GM18499 (cell line): ENCODE measurements at regions not wholly inside any gene's neighbourhood (a gene's known extent, or its start where the extent isn't known, plus 50 kb on each side); places are given as distances from the start of the nearest gene placed in this dataset.
"Not testable (repeated sequence)": the region's sequence is repeated elsewhere in the genome, so short reads cannot be mapped to it uniquely, and the experiment has no call there.

ENCODE experiments used
- ATAC-seq: cut with Tn5 transposase; IDR thresholded peaks from one replicate; pipeline ENCODE4 v1.9.1; 2021; ENCODE audit warnings: moderate number of reproducible peaks; ENCODE audit not compliant: insufficient read depth, unreplicated experiment

DNA sequence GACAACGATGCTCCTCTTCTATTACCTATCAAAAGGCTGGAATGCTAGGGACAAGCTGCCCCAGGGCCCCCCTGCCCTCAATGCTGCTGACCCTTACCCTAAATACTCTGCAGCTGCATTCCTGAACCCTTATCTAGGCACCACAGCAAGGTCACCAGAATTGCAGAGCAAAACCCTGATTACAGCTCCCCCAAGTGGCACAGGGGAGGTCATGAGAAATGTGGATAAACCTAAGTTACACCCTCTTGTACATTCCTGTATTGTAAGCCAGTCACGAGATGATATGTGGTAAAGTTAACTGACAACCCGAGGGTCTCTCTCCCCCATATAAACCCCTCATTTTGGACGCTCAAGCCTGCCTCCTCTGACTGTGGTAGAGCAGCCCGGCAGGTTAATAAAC, 411.8 kb upstream of the STXBP6 start:
- no peak for ATAC-seq

DNA sequence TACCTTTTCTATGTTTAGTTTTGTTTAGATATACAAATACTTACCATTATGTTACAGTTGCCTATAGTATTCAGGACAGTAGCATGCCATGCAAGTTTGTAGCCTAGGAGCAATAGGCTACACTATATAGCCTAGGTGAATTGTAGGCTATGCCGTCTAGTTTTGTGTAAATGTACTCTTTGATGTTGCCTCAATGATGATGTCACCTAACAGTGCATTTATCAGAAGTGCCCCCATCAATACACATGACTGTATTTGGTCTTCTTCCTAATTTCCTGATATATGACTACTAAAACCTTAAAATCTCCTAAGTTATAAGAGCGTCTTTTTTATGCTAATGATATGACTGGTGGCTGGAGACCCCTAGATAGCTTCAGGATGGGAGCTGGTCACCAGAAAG, 394.4 kb upstream of the STXBP6 start:
- ATAC-seq: no peak

DNA sequence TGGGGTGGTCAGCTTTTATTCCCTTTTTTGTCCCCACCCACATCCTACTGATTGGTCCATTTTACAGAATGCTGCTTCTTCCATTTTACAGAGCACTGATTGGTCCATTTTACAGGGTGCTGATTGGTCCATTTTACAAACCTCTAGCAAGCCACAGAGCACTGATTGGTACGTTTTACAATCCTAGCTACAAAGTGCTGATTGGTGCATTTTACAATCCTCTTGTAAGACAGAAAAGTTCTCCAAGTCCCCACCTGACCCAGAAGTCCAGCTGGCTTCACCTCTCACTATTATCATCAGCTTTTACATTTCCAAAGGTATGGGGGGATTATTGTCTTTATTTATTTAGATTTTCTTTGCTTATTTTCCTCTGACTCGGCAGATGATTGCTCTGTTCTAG, 390.4 kb upstream of the STXBP6 start:
- not testable (repeated sequence) for ATAC-seq

DNA sequence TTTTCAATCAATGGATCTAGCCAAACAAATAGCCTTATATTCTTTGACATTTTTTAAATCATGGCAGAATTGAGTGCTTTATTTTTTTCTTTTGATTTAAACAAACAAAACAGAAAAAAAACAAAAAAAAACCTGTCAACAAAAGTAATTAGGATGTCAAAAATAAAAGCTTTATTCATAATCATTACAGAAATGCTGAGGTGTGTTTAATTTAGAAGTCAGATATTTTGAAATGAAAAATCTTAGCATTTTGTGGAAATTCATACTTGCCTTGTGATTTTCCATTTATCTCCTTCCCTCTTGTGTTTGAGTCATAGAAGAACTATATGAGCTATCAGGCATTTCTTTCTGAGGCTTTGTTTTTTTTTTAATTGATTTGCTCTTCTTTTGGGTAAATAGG, 387.0 kb upstream of the STXBP6 start:
- ATAC-seq: no peak

DNA sequence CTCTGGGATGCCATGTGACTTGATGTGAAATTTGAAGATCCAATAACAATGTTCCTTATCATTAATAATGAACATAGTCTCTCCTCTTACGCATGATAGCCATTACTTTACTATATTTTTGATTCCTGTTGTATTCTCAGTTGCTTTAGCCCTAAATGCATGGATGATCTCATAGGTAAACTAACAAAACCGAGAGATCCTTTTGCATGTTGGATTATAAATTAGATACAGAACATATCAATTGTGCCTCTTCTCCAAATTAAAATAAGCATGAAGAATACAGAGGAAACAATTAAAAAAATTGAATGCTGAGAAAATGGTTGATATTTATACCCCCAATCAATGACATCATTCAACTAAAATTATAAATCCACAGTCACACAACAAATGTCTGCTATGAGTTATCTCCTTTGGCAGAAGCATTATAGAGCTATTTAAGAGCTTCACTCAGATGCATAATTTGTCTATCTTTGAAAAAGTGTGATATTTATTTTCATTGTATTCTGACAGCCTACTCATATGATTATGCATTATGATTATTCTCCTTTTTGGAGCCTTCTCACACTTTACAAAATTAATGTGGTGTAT, 386.4 kb upstream of the STXBP6 start:
- ATAC-seq: no peak

DNA sequence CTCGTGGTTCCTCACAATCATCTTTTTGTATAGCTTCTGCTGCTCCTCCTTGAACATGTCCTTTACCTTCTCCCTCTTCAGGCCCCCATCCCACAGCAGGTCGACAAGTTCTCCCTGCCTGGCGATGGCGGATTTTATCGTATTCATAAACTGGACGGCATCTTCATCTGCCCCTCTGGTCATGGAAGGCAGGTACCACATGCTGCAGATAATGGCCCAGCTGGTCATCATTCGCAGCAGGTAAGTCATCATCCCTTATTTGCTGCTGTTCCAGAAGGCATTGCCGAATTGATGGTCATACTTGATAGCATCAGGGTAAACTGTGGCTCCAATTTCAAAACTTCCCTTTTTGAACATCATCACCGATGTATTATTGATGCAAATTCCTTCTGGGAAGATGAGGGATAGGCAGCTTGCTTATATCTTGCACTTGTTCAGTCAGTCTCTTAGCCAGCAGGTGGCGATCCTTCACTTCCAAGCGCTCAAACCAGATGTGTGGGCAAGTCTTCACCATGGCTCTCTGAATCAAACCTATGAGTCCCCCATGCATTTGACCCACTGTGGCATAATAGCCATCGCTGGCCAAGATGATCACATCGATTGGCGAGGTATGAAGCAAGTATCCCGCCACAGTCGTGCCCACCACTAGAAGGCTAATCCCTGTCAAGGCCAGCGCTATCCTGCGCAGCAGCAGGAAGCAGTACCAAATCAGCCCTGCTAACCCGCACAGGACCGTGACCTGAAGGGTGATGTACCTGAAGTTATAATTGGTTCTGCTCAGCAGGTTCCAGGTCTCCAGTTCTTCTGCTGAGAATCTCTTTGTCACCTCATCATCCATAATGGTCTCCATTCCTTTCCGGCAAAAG, 381.5 kb upstream of the STXBP6 start:
- no peak for ATAC-seq

DNA sequence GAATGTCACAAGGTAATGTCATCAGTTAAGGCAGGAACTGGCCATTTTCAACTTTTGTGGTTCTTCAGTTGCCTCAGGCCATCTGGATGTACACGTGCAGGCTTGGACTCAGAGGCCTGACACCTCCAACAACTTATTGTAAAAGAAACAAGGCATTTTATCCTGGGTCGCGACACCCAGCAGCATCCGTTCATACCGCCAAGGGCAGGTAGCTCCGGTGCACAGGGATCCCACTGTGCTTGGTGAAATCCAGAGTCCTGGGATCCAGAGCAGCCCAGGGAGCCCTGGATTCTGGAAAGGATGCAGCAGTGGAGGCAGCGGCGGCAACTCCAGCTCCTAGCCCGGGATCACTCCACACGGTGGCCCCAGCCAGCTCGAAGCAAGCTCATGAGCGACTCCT, 380.9 kb upstream of the STXBP6 start:
- ATAC-seq: no peak

GRCh38 chr14:25412998-25413397, 363.1 kb upstream of the STXBP6 start:
- no peak for ATAC-seq

GRCh38 chr14:25411781-25412757, 362.1 kb upstream of the STXBP6 start:
- no peak for ATAC-seq

DNA sequence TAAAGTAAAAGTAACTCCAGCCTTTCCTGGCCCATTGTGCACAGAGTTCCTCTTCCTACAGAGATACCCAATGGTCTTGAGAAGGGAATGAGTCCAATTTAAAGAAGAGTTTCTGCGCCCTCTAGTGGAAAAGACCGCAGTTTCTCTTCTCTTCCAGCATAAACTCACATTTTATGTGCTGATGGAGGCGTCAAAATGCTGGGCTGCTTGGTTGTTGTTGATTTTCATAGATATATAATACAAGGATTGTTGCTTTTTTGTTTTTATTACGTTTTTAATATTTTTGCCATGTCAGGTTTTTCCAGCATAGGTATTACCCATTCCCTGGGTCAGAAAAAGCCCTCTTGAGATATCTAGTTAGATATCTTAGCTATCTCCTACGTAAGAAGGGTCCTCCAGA, 356.9 kb upstream of the STXBP6 start:
- no peak for ATAC-seq

- no peak for ATAC-seq
Measured at GRCh38 chr14:25400607-25401206, 350.8 kb upstream of the STXBP6 start.

DNA sequence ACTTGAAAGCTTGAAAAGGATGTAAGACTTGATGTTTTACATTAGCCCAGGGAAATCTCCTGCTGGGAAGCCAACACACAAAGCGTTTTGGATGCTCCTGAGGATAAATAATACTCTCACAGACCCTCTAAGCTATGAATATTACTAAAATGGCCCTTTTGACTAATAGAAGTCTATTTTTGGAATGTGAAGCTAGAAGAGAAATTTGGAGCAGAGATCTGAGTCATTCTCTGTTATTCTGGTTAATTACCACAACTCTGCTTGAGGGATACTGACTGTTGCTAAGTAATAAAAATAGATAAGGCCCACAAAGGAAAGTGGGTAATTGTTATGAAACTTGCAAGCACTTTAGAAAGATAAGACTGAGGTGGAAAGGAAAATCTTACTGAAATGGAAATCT, 346.2 kb upstream of the STXBP6 start:
- no peak for ATAC-seq

DNA sequence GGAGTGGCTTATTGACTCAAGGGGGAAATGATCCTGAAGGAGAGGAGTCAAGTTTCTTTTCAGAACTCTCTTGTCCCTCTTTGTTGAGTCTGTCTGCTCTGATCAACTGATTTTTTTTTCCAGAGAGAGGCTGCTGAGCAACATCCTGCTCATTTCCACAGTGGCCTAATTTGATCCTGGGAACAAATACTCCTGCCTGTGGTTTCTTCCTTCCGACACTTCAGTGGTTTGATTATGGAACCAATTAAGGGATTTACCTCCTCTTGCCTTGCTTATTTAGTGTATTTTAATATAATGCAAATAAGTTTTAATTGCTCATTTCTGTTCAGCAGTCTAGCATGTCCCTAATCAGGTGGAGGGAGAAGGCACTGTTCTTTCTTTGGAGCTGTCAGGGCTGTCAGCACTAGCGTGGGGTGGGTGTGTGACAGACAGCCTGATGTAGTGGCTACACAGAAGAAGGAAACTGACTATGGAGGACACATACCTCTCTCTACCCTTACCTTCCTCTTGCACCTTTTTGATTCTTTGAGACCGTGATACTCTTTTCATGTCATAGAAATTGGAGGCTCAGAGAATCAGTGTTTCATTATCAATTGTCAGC, 344.9 kb upstream of the STXBP6 start:
- ATAC-seq: no peak

DNA sequence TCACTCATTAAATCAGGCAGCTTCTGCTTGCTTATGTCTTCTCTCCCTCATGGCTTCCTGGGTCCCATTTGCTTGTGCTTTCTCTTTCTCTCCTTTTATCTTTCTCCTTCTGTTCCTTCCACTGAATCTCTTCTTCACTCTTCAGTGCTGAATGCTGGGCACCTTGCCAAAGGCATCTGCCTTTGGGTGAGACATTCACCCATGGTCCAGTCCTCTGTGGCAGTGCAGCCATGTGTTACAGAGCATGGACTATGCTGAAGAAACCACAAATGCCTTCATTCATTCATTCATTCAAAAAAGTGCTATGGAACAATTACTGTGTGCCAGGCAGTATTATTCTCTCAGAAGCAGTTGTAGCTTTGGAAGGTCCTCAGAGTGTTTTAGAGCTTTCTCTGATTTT, 344.4 kb upstream of the STXBP6 start:
- no peak for ATAC-seq

DNA sequence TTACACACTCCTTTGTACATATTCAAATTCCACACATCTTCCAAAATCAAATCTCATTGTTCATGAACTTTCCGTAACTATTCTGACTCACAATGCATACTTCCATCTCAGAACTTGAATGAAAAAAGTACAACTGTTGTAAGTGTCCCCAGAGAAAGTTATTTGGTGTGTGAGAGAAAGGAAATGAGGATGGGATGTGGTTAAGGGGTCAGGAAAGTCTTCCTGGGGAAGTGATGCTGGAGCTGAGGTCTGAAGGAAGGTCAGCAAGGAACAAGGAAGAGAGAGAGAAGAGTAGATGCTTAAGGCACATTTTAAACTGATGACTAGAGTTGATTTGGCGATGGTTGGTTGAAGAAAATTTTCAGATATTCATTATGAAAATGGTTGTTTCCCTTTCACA, 340.0 kb upstream of the STXBP6 start:
- ATAC-seq: no peak

DNA sequence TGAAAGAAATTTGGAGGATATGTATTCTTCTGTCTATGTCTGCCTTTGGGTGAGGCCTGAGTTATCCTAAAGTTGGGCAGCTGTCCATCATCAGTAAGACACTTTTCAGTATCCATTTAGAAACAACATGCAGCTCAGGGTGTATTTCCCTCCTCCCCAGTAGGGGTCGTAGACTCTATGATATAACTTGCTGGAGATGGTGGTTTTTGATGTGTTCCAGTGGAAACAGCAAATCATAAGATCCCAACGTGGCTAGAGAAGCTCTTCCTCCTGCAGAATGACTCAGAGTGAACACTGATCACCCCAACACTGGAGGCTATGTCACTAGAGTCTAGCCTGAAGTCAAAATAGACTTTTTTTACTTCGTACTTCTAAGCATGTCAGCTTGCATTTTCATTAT, 331.6 kb upstream of the STXBP6 start:
- no peak for ATAC-seq

DNA sequence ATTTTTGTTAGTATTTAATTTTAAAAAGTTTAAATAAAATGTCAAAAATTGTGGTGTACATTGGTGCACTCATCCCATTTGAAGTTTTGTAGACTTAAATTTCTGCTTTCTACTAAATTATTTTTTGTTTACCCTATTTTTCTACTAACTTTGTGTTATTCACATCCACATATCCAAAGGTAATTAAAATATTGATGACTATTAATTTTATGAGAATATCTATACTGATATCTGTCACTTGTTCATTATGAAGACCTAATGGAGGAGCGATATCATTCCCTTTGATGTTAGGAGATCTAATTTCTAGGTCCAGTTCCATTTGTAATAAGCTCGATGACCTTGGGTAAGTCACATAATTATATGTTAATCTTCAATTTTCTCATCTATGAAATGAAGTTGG, 325.7 kb upstream of the STXBP6 start:
- no peak for ATAC-seq

DNA sequence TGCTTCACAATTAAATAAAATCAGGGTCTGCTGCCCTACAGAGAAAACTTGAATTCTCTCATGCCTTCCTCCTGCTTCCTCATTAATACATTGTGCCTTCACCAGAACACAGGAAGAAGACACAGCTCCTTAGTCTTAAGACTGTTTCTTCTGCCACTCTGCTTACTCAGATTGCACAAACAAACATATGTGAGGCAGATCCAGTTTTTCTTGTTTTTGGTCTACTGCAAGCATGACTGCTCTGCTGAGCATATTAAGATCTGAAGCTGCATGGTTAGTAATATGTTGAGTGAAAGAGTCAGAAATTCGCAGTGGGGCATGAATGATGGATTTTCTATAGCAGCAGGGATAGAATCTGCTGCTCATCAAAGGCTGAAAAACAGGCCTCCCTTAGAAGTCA, 321.1 kb upstream of the STXBP6 start:
- no peak for ATAC-seq

GRCh38 chr14:25370057-25370456, 320.1 kb upstream of the STXBP6 start:
- ATAC-seq: not testable (repeated sequence)

- no peak for ATAC-seq
Measured at GRCh38 chr14:25358330-25358729, 308.4 kb upstream of the STXBP6 start.
